GM18951 (cell line): ENCODE measurements at regions not wholly inside any gene's neighbourhood (a gene's known extent, or its start where the extent isn't known, plus 50 kb on each side); places are given as distances from the start of the nearest gene placed in this dataset.

Experiments used
- POLR2A ChIP-seq: IDR thresholded peaks from 4 replicates; pipeline ENCODE4 v1.6.1; 2011; ENCODE audit warnings: mild to moderate bottlenecking; ENCODE audit not compliant: insufficient read length, insufficient read depth; ENCODE audit errors: extremely low read depth
- in situ Hi-C: fragments of 300-500 bp; cut with MboI; formaldehyde crosslinking; loops from one replicate; pipeline ENCODE4 v1.12.0; 2022; ENCODE audit warnings: low sequenced_read_pairs, mixed read lengths, inconsistent platforms; ENCODE audit not compliant: unreplicated experiment

DNA sequence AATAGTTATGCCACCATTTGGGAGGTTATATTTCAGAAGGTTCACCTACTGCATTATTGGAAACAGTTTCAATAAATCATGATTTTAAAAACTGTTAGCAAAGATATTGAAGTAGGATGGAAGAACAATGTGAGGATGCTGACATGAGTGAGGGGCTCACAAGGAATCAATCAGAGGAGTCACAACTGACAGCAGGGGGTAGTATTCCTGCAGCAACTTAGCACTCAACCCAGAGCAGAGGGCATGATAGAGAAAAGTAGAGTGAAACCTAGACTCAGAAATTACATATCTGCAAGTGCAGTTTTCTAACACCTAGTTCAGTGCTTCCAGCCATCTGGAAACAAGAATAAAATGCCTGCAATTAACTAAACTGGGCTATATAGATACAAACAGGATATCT is 772.5 kb upstream of the USP15 start:
- in situ Hi-C loops: no loop called here
- TF ChIP-seq POLR2A: no peak

DNA sequence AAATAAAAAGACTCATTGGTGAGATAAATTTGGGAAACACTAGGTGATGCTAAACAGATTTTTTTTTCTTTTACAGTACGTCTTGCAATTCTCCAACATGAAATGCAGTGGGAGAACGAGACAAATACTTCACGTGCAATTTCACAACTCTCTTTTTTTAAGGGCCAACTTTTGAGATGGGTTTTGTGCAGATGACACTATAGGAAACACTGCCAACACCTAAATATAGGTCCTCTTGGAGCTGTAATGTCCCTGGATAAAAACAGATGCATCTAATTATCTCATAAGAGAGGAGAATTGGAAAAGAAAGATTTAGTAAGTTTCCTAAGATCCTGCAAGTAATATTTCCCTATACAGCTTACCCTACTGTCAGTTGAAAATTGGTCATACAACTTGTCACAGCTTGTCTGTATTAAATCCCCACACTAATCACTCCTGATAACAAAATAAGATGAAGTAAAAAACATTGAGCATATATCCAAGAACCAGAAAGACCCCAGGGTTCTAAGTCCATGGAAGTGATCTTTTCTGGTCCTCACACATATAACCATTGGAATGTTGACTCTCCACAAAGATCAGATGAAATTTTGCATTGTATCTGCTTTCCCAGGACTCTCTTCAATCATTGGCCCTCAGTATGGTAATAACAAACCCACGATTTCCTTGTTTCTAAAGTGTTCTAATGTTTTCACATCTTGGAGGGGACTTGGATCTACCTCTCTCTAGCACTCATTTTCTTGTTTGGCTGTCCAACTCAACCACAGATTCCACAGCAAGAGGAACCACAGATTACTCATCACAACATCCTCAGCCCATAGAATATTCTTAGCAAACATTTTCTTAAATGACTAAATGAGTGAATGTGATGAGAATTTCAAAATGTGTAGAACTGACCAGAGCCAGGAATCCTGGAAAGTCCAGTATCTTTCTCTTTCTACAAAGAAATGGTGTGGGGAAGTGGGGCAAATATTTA is 769.4 kb upstream of the USP15 start:
- in situ Hi-C loops: no loop called here
- no peak for TF ChIP-seq POLR2A

DNA sequence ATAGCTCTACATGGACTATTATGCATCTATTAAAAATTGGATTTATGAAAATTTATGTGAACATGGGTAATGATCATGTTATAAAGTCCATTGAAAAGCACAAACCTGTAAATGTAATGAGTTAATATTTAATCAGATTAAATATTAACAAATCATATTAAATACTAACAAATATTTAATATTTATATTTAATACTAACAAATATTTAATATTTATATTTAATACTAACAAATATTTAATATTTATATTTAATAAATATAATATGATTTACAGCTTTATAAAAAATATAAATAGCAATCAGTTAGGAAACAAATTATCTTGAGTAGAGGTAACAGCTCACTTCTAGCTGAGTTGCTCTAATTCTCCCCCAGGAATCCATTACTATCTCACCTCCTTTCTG is 758.0 kb upstream of the USP15 start:
- no peak for TF ChIP-seq POLR2A
- in situ Hi-C loops: no loop called here

DNA sequence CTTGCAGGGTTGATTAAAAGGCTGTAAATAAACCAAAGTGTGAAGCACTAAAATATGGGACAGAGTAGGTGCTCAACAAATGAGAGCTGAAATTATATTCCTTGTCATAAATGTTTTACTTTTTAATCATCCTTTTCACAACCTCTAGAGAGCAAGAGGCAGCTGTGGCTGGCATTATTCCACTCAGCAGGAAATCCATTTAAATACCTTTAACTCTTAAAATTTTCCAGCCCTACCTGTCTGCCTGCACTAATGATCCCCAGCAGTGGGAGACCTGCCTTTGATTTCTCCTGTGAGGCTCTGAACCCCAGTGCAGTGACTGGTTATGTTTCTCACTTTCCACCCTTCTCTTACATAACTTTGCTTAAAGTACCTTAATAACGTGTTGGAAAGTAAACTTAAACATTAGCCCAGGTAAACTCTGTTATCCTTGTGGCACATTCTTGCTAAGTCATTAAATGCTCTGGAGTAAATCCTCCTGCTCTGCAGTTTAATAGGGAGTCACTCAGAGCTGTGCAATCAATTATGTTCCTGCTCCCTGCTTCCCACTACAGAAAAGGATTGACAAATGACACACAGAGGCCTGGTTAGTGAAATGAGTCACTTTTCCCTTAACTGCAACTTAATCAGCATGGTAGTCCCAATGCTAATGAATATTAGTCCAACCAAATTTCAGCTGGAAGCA is 755.7 kb upstream of the USP15 start:
- in situ Hi-C loops: no loop called here
- TF ChIP-seq POLR2A: no peak

DNA sequence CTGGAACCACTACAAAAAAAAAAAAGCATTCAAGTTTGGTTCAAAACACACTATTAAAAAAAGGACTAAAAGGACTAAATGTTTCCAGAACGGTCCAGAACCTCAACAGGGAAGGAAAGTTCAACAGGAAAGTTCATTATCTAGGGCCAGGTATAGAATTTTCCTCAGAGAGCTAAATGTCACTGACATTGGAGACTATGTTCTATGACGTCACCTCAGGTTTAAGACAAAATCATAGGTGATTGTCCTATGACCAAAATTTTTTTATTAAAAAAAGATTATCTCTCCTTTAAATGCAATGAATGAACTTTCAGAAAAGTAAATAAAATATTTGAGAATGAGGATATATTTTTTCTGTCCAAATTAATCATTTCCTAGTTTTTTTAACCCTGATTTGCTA is 746.7 kb upstream of the USP15 start:
- TF ChIP-seq POLR2A: no peak
- in situ Hi-C loops: no loop called here

DNA sequence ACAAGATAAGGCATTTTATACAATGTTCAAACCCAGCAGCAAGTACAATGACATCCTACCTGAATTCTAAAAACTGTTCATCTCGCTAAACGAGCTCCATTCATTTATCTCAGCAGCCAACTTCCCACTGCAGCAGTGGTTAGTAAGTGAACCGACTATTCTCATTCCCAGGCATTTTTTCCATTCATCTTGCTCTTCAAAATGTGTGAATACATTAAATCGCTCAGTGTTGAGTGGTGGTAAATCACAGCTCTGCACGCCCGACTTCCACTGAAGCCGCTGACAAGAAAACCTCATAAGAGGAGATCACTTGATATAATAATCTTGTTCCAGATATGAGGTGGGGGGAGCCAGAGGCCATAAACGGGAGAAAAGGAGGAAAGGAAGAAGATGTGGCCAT is 746.2 kb upstream of the USP15 start:
- no peak for TF ChIP-seq POLR2A
- in situ Hi-C loops: no loop called here

DNA sequence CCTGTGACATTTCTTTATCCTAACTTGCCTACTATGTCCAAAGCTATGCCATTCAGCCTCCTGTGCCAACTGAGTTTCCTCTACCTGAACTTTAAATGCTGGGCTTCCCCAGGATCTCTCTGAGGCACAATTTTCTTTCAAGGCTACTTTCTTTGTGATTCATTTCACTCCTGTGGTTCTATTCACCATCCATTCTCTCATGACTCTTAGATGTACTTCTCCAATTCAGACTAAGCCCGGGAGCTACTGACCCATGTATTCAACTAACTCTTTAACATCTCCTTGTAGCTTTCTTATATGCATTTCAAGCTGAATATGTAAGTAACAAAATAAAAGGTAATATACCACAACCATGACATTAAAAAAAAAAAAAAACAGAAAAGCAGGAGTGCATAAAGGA is 738.9 kb upstream of the USP15 start:
- TF ChIP-seq POLR2A: no peak
- in situ Hi-C loops: no loop called here

DNA sequence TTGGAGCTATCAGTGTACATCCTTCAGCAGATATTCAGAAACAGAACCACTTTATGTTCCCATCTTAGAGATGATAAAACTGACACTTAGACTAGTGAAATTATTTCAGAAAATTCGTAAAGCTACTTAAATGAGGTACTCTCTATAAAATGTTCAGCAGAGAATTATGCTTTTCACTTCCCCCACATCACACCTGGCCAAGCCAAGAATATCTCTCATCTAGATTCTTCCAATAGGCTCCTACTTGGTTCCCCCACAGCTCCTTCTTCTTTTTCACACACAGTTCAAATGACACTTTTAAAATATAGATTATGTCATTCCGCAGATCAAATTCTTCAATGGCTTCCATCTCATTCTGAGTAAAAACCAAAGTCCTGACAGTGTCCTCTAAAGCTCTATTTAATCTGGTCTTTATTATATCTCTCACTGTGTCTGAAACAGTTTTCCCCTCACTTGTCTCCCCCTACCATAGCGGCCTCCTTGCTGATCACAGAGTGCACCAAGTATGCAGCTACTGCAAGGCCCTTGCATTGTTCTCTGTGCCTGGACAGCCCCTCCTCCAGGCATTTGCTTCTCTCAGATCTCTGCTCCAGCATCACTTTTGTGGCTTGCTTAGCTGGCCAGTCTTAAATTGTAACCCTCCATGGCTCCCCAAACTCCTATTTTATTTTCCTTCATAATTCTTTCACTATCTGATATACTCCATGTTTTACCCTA is 736.8 kb upstream of the USP15 start:
- TF ChIP-seq POLR2A: no peak
- in situ Hi-C loops: no loop called here

DNA sequence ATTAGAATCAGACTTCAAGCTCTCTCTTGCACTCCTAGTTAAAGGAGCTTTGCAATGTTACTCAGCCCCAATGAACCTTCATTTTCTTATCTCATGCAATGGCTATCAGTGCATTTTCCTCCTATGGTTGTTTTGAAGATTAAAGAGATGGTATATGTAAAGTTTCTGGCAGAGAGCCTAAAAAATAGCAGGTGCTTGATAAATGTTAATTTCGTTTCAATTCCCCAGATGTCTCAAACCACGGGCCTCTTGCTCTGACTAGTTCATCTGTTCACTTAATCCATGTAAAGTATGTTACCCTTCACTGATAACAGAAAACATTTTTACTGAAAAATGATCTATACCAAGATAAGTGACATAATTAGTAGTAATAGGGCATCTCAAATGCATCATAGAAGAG is 735.4 kb upstream of the USP15 start:
- no peak for TF ChIP-seq POLR2A
- in situ Hi-C loops: no loop called here

DNA sequence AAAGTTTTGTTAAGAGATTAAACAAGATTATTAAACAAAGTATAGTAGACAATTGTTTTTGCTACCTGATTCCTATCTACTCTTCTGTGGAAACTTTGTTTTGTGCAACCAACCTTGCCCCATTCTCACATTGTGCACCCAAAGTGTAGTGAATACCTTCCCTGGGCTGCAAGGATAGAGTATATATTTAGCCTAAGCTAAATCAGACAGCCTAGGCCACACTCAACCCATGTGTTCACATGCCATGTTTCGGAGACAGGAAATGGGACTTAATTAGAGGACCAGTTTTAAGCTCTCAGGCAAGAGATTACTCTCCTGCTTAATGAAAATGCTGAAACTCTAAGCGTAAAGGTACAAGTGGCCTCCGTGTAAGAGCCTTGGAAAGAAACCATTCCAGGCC is 734.9 kb upstream of the USP15 start:
- TF ChIP-seq POLR2A: no peak
- in situ Hi-C loops: no loop called here

DNA sequence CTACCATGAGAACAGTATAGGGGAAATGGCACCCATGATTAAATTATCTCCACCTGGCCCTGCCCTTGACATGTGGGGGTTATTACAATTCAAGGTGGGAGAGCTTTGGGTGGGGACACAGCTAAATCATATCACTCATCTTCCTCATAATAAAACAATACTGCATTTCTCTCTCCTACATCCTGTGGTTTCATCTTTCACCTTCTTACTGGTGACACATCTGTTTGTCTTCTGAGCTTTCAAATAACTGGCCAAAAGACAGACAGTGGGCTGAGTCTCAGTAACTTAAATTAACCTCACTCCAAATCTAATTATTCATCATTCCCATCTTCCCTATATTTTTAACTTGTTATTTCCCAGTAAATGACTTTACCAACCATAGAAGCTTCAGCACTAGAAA is 729.7 kb upstream of the USP15 start:
- no peak for TF ChIP-seq POLR2A
- in situ Hi-C loops: no loop called here

DNA sequence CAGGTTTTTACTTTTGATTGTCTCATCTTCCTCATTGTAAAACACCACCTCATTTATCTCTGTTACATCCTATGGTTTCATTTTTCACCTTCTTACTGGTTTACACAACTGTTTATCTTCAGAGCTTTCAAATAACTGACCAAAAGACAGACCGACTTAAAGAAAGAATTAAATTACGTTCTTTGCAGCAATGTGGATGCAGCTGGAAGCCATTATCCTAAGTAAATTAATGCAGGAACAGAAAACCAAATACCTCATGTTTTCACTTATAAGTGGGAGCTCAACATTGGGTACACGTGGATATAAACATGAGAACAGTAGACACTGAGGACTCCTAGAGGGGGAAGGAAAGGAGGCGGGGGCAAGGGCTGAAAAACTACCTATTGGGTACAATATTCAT is 729.0 kb upstream of the USP15 start:
- in situ Hi-C loops: no loop called here
- no peak for TF ChIP-seq POLR2A

DNA sequence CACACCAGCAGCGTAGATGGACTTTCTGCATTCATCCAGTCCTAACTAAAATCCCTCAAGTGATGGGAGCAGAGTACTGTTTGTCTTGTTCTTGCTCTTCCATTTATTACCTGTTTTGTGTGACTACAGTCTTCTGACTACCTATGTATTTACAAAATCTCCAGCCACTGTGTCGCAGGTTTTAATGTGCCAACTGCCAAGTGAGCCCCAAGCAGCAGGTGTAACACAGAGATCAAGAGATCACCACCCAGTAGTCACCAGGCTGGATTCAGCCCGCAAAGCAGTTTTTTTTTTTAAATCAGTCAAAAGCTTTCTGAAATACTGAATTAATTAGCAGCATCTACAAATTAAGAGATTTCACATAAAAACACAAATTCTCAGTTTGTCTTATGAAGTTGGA is 724.1 kb upstream of the USP15 start:
- no peak for TF ChIP-seq POLR2A
- in situ Hi-C loops: no loop called here
